Activated B cell treated with CpG ODN at 0.5 μM for 24 hours (primary cell): ENCODE measurements at regions not wholly inside any gene's neighbourhood (a gene's known extent, or its start where the extent isn't known, plus 50 kb on each side); places are given as distances from the start of the nearest gene placed in this dataset.

ENCODE experiments used
- ATAC-seq: fragments of 200-7000 bp; cut with Tn5 transposase; one replicate; pipeline ENCODE4 v1.10.0; 2021; ENCODE audit warnings: low read depth, mild to moderate bottlenecking, moderate library complexity
- CTCF ChIA-PET: fragments of 350-600 bp; sonication (Branson Sonifier 250); formaldehyde crosslinking; loops from one replicate; lab custom pipeline; 2021; ENCODE audit warnings: antibody characterized with exemption; lab: Charles Lee
- POLR2A ChIA-PET: fragments of 350-600 bp; sonication (Branson Sonifier 250); formaldehyde crosslinking; loops from one replicate; lab custom pipeline; 2021; ENCODE audit warnings: antibody characterized with exemption; lab: Charles Lee
- DNase-seq: peaks from one replicate; pipeline ENCODE4 v3.0.0; 2022
- H3K27ac Mint-ChIP-seq: one replicate; pipeline ENCODE4 v1.8.0; 2020; ENCODE audit warnings: mixed read lengths
- H3K27me3 Mint-ChIP-seq: one replicate; pipeline ENCODE4 v1.8.0; 2021; ENCODE audit warnings: mixed read lengths
- H3K36me3 Mint-ChIP-seq: one replicate; pipeline ENCODE4 v1.8.0; 2021; ENCODE audit warnings: low read depth, mixed read lengths
- H3K4me1 Mint-ChIP-seq: one replicate; pipeline ENCODE4 v1.8.0; 2021; ENCODE audit warnings: mixed read lengths
- H3K4me3 Mint-ChIP-seq: one replicate; pipeline ENCODE4 v1.8.0; 2020; ENCODE audit warnings: mild to moderate bottlenecking, mixed read lengths
- H3K9me3 Mint-ChIP-seq: one replicate; pipeline ENCODE4 v1.8.0; 2020; ENCODE audit warnings: mixed read lengths
- CTCF ChIP-seq: fragments of 200-600 bp; IDR thresholded peaks from one replicate; pipeline ENCODE4 v1.8.0; 2022; ENCODE audit warnings: antibody characterized with exemption, mild to moderate bottlenecking
- intact Hi-C: fragments of 100-400 bp; cut with micrococcal nuclease; formaldehyde crosslinking; loops from one replicate; pipeline ENCODE4 v1.15.1; 2024

- H3K4me1 Mint-ChIP-seq = no peaks in the 10 kb centered on the region
- no peaks in the 10 kb centered on the region for H3K9me3 Mint-ChIP-seq
- no peak for TF ChIP-seq CTCF
- no peak overlapping the region for H3K4me3 Mint-ChIP-seq
- no peaks in the 10 kb centered on the region for H3K36me3 Mint-ChIP-seq
- ATAC-seq (no peak), DNase-seq (no peak)
- ChIA-PET POLR2A (no interaction called here), CTCF (no interaction called here)
- no peaks in the 10 kb centered on the region for H3K27me3 Mint-ChIP-seq
- intact Hi-C loops = no loop called here
- H3K27ac Mint-ChIP-seq = no peak overlapping the region
Observed at GRCh38 chr4:148740701-148741100, 298.5 kb upstream of the NR3C2 start.

- intact Hi-C loops = no loop called here
- TF ChIP-seq CTCF = no peak
- ATAC-seq = no peak
- ChIA-PET CTCF (no interaction called here), POLR2A (no interaction called here)
- no peak for DNase-seq
- Mint-ChIP-seq H3K27ac (no peak overlapping the region), H3K27me3 (no peaks in the 10 kb centered on the region), H3K9me3 (no peaks in the 10 kb centered on the region), H3K36me3 (no peaks in the 10 kb centered on the region), H3K4me1 (no peaks in the 10 kb centered on the region), H3K4me3 (no peak overlapping the region)
Observed at GRCh38 chr4:148737061-148737770, 295.0 kb upstream of the NR3C2 start.

GRCh38 chr4:148735432-148736155 lies 293.4 kb upstream of the NR3C2 start:
- Mint-ChIP-seq H3K27ac (no peak overlapping the region), H3K36me3 (no peaks in the 10 kb centered on the region), H3K4me3 (no peak overlapping the region), H3K4me1 (no peaks in the 10 kb centered on the region), H3K27me3 (no peaks in the 10 kb centered on the region), H3K9me3 (no peaks in the 10 kb centered on the region)
- ATAC-seq = no peak
- intact Hi-C loops = no loop called here
- ChIA-PET POLR2A (no interaction called here), CTCF (no interaction called here)
- DNase-seq = no peak
- no peak for TF ChIP-seq CTCF

GRCh38 chr4:148730766-148731165 lies 288.6 kb upstream of the NR3C2 start:
- intact Hi-C loops = no loop called here
- H3K9me3 Mint-ChIP-seq = no peaks in the 10 kb centered on the region
- ChIA-PET CTCF (interaction anchor here (0.7 kb wide), 1 partner anchor 780 kb away, joined by 4 read pairs; no protein-coding TSS in a partner anchor), POLR2A (no interaction called here)
- no peak overlapping the region for H3K4me3 Mint-ChIP-seq
- TF ChIP-seq CTCF = no peak
- no peaks in the 10 kb centered on the region for H3K36me3 Mint-ChIP-seq
- ATAC-seq (no peak), DNase-seq (no peak)
- H3K27ac Mint-ChIP-seq = no peak overlapping the region
- H3K27me3 Mint-ChIP-seq = no peaks in the 10 kb centered on the region
- no peaks in the 10 kb centered on the region for H3K4me1 Mint-ChIP-seq

- POLR2A ChIA-PET = no interaction called here
Observed at GRCh38 chr4:148730082-148730640, 287.9 kb upstream of the NR3C2 start.

More at GRCh38 chr4:148730082-148730640, 287.9 kb upstream of the NR3C2 start:
- DNase-seq (no peak), ATAC-seq (no peak)
- no peaks in the 10 kb centered on the region for H3K4me1 Mint-ChIP-seq
- CTCF ChIA-PET = interaction anchor here (0.7 kb wide), 1 partner anchor 781 kb away, joined by 4 read pairs; no protein-coding TSS in a partner anchor
- no peak overlapping the region for H3K27ac Mint-ChIP-seq
- no peaks in the 10 kb centered on the region for H3K36me3 Mint-ChIP-seq
- TF ChIP-seq CTCF = no peak
- no peaks in the 10 kb centered on the region for H3K27me3 Mint-ChIP-seq
- no peak overlapping the region for H3K4me3 Mint-ChIP-seq
- intact Hi-C loops = no loop called here
- H3K9me3 Mint-ChIP-seq = no peaks in the 10 kb centered on the region
